HG03439 (cell line): ENCODE measurements at regions not wholly inside any gene's neighbourhood (a gene's known extent, or its start where the extent isn't known, plus 50 kb on each side); places are given as distances from the start of the nearest gene placed in this dataset.

Experiments used
- ATAC-seq: cut with Tn5 transposase; IDR thresholded peaks from one replicate; pipeline ENCODE4 v1.9.1; 2021; ENCODE audit warnings: mild to moderate bottlenecking, moderate library complexity; ENCODE audit not compliant: unreplicated experiment

DNA sequence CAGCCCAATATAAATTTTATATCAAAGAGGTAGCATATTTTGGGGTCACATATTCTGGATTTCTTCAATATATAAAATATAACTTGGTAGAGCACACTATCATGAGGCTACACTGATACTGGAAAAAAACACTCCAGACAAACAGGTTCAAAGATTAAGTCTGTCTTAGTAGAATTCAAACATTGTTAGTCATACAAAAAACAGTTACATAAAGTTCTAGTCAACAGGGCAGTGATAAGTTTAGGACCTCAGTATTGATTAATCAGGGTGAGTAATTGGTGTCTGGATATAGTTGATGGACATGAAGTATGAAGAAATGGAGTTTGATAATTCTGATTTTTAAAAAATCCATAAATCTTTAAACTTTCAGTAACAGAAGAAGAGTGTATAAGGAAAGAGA, 1291.3 kb downstream of the FSTL5 start:
- no peak for ATAC-seq

DNA sequence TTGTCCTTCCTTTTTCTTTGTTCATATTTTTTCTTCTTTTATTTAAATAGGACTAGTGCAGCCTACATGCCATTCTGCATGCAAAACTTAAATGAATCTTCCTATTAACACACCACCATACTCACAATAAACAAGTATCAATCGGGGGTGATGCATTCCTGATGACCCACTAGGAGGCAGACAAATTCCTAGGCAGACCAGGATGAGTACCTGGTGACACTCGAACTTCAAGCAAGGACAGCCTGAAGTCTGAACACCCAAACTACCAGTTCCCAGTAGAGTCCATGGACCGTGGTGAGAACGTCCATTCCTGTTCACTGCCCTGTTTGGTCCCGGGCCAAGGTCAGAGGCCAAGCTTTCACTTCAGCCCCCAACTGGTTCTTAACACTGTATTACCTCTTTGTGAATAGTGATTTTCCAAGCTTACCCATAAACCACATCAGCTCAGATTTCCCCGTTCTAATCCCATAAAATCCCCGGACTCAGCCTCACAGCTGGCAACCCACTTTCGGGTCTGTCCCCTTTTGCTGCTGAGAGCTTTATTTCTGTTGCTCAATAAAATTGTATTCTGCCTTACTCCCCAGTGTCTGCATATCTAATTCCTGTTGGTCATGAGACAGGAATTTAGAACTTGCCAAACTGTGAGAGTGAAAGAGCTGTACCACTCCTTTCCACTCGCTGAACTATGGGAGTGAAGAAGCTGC, 1286.6 kb downstream of the FSTL5 start:
- ATAC-seq, result no peak

- ATAC-seq, result no peak
Observed at GRCh38 chr4:160880180-160880579, 1283.6 kb downstream of the FSTL5 start.

GRCh38 chr4:160887668-160888067, 1276.1 kb downstream of the FSTL5 start:
- ATAC-seq, result no peak

- ATAC-seq, result no peak
Observed at GRCh38 chr4:160894128-160894527, 1269.7 kb downstream of the FSTL5 start.

DNA sequence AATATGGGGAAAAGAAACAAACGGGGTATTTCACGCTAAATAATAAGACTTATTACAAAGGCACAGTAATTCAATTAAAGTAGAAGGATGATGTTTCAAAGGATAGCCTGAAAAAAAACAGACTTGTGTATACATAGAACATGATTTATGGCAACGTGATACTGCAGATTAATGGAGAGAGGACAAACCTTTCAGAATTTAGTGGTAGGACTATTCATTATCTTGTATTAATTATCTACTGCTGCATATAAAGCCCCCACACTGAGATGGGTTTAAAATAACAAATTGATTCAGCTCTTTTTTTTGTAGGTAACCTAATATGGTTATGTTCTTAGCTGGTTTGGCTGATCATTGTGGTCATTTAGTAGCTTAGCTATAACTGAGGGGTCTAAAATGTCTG, 1269.0 kb downstream of the FSTL5 start:
- ATAC-seq, result no peak

DNA sequence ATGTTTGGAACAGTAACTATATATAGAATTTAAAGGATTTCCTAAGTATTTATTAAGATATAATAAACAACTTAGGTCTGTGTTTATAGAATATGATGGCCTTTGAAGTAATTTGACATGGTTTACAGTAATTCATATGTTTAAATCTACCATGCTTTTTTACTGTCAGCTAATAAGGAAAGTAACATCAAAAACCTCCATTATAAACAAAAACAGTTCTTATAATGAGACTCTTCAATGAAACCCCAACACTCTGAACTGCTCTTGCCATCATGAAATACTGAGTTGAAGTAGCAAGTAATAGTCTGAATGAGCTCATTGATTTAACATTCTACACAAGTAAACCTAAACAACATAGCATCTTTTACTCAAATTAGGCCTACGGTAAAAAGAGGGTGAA, 1236.5 kb downstream of the FSTL5 start:
- ATAC-seq, result no peak

- no peak for ATAC-seq
Observed at GRCh38 chr4:160928482-160928881, 1235.3 kb downstream of the FSTL5 start.

DNA sequence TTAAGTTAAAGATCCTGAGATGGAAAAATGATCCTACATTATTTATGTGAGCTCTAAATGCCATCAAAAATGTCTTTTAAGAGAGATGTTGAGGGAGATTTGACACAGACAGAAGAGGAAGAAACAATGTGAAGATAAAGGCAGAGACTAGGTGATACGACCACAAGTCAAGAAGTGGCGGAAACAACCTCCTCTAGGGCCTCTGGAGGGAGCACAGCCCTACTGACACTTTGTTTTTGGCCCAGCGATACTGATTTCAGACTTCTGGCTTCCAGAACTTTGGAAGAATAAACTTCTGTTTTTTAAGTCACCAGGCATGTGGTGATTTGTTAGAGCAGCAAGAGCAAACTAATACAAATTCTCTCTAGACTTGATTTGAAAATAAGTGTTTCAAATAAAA, 1216.1 kb downstream of the FSTL5 start:
- ATAC-seq, result no peak

DNA sequence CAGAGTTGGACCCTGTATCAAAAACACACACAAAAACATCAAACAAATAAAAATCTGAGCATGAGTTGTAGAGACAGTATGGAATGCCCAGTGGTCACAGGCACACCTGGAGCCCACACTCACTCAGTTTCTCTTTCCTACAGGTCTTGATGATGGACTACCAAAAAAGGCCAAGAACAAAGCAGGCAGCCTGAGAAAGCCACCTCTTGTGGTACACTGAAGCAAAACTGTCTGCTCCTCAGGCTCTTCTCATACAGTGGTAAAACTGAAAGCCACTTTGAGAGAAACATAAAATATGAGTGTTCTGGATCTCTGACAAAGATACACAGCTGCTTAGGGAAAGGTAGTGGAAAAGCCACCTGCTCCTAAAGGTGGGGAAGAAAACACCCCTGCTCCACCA, 1206.9 kb downstream of the FSTL5 start:
- no peak for ATAC-seq

DNA sequence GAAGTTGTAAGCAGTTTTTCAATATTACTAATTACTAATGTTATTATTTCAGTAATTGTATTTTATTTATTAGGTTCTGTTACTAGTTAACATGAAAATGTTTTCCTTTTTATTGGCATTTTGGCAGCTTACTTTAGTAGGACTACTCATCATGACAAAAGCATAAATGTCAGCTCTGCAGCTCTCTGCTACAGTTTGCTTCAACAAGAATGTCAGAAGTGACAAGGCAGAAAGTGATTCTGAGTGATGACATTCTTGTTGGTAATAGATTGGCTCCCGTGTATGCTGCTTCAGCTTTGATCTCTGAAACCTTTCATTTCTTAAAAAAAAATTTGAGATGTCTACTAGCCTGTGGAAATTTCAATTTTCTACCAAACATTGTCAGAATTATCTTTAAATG, 1193.9 kb downstream of the FSTL5 start:
- ATAC-seq, result no peak

DNA sequence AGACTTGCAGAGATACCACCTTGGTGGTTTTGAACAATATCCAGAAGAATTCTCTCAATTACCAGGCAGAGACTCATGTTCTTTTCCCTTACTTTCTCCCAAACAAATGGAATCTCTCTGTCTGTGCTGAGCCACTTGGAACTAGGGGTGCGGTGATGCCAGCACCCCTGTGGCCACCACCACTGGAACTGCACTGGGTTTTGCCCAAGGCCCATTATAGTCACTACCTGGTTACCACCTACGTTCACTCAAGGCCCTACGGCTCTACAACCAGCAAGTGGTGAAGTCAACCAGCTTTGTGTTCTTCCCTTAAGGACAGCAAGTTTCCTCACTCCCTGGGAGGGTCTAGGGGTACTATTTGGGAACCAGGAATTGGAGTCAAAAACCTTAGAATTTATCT, 1183.7 kb downstream of the FSTL5 start:
- ATAC-seq, result no peak

- no peak for ATAC-seq
Observed at GRCh38 chr4:160981083-160981482, 1182.7 kb downstream of the FSTL5 start.

GRCh38 chr4:160983035-160983434, 1180.8 kb downstream of the FSTL5 start:
- ATAC-seq, result no peak

- ATAC-seq, result no peak
Observed at GRCh38 chr4:161002386-161002785, 1161.4 kb downstream of the FSTL5 start.

GRCh38 chr4:161003418-161004057, 1160.3 kb downstream of the FSTL5 start:
- no peak for ATAC-seq

DNA sequence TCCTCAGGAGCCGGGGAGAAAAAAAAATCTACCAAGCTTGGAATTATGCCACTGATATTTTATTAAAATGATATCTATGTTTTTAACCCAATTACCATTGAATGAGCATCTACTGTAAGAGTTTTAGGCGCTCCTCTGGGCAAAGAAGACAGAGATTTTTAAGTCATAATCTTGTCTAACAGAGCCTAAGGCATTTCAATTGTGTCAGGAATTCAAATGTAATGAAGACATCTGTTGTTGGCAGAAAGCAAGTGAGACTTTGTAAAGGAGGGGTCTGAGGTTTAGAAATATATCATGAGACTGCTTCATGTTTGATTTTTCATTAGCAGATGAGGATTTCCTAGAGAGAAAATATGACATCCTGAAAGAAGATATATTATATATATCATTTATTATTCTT, 1158.1 kb downstream of the FSTL5 start:
- no peak for ATAC-seq

DNA sequence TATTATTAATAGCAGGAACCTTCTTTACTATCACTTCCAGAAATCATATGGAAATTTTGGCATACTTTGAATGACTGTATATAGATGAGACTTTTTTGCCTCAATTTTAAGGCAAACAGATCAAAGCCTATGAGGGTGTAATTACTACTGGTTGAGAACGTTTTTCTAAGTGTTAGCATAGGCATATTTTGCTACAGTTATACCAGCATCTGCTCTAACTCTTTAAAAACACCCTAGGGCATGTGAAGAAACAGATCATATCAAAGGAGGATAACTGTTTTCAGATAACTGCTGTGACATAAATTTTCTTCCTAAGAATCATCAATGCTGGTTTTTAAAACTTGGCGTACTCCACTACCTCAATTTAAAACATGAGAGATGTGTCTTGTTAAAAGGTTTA, 1155.3 kb downstream of the FSTL5 start:
- ATAC-seq, result no peak

GRCh38 chr4:161010227-161010626, 1153.6 kb downstream of the FSTL5 start:
- no peak for ATAC-seq
